Activated B cell treated with CpG ODN at 0.5 μM for 24 hours (primary cell): ENCODE measurements at regions not wholly inside any gene's neighbourhood (a gene's known extent, or its start where the extent isn't known, plus 50 kb on each side); places are given as distances from the start of the nearest gene placed in this dataset.

Source experiments
- ATAC-seq: fragments of 200-7000 bp; cut with Tn5 transposase; one replicate; pipeline ENCODE4 v1.10.0; 2021; ENCODE audit warnings: low read depth, mild to moderate bottlenecking, moderate library complexity
- CTCF ChIA-PET: fragments of 350-600 bp; sonication (Branson Sonifier 250); formaldehyde crosslinking; loops from one replicate; lab custom pipeline; 2021; ENCODE audit warnings: antibody characterized with exemption; lab: Charles Lee
- POLR2A ChIA-PET: fragments of 350-600 bp; sonication (Branson Sonifier 250); formaldehyde crosslinking; loops from one replicate; lab custom pipeline; 2021; ENCODE audit warnings: antibody characterized with exemption; lab: Charles Lee
- DNase-seq: peaks from one replicate; pipeline ENCODE4 v3.0.0; 2022
- H3K27ac Mint-ChIP-seq: one replicate; pipeline ENCODE4 v1.8.0; 2020; ENCODE audit warnings: mixed read lengths
- H3K27me3 Mint-ChIP-seq: one replicate; pipeline ENCODE4 v1.8.0; 2021; ENCODE audit warnings: mixed read lengths
- H3K36me3 Mint-ChIP-seq: one replicate; pipeline ENCODE4 v1.8.0; 2021; ENCODE audit warnings: low read depth, mixed read lengths
- H3K4me1 Mint-ChIP-seq: one replicate; pipeline ENCODE4 v1.8.0; 2021; ENCODE audit warnings: mixed read lengths
- H3K4me3 Mint-ChIP-seq: one replicate; pipeline ENCODE4 v1.8.0; 2020; ENCODE audit warnings: mild to moderate bottlenecking, mixed read lengths
- H3K9me3 Mint-ChIP-seq: one replicate; pipeline ENCODE4 v1.8.0; 2020; ENCODE audit warnings: mixed read lengths
- CTCF ChIP-seq: fragments of 200-600 bp; IDR thresholded peaks from one replicate; pipeline ENCODE4 v1.8.0; 2022; ENCODE audit warnings: antibody characterized with exemption, mild to moderate bottlenecking
- intact Hi-C: fragments of 100-400 bp; cut with micrococcal nuclease; formaldehyde crosslinking; loops from one replicate; pipeline ENCODE4 v1.15.1; 2024

- no peak overlapping the region for H3K4me3 Mint-ChIP-seq
- H3K9me3 Mint-ChIP-seq, result no peaks in the 10 kb centered on the region
- POLR2A ChIA-PET, result no interaction called here
- ATAC-seq (no peak), DNase-seq (no peak)
- intact Hi-C loops, result no loop called here
- CTCF ChIA-PET, result no interaction called here
- H3K27ac Mint-ChIP-seq, result no peak overlapping the region
- H3K36me3 Mint-ChIP-seq, result no peaks in the 10 kb centered on the region
- no peak for TF ChIP-seq CTCF
- no peaks in the 10 kb centered on the region for H3K4me1 Mint-ChIP-seq
- H3K27me3 Mint-ChIP-seq, result no peaks in the 10 kb centered on the region
Measured at GRCh38 chr7:67992287-67992686, 995.7 kb downstream of the TYW1 start.

GRCh38 chr7:68005992-68006391 lies 1009.4 kb downstream of the TYW1 start:
- POLR2A ChIA-PET, result no interaction called here

GRCh38 chr7:68006619-68007018 lies 1010.0 kb downstream of the TYW1 start:
- no peak overlapping the region for H3K27ac Mint-ChIP-seq
- H3K4me3 Mint-ChIP-seq, result no peak overlapping the region
- no peak for ATAC-seq
- no peaks in the 10 kb centered on the region for H3K36me3 Mint-ChIP-seq
- H3K27me3 Mint-ChIP-seq, result no peaks in the 10 kb centered on the region
- intact Hi-C loops, result no loop called here
- TF ChIP-seq CTCF, result no peak
- no peak for DNase-seq
- H3K4me1 Mint-ChIP-seq, result no peaks in the 10 kb centered on the region
- POLR2A ChIA-PET, result no interaction called here
- H3K9me3 Mint-ChIP-seq, result peaks cover 10% of the 10 kb centered on the region
- CTCF ChIA-PET, result no interaction called here

More at GRCh38 chr7:68005992-68006391, 1009.4 kb downstream of the TYW1 start:
- H3K36me3 Mint-ChIP-seq, result no peaks in the 10 kb centered on the region
- no peak overlapping the region for H3K27ac Mint-ChIP-seq
- CTCF ChIA-PET, result no interaction called here
- ATAC-seq (no peak), DNase-seq (no peak)
- intact Hi-C loops, result no loop called here
- TF ChIP-seq CTCF, result no peak
- peaks cover 8% of the 10 kb centered on the region for H3K9me3 Mint-ChIP-seq
- no peak overlapping the region for H3K4me3 Mint-ChIP-seq
- H3K4me1 Mint-ChIP-seq, result no peaks in the 10 kb centered on the region
- no peaks in the 10 kb centered on the region for H3K27me3 Mint-ChIP-seq

- intact Hi-C loops, result no loop called here
- H3K9me3 Mint-ChIP-seq, result peaks cover 9% of the 10 kb centered on the region
- TF ChIP-seq CTCF, result no peak
- no peaks in the 10 kb centered on the region for H3K4me1 Mint-ChIP-seq
- ChIA-PET POLR2A (no interaction called here), CTCF (no interaction called here)
- no peak for ATAC-seq
- H3K36me3 Mint-ChIP-seq, result no peaks in the 10 kb centered on the region
- no peaks in the 10 kb centered on the region for H3K27me3 Mint-ChIP-seq
- no peak overlapping the region for H3K4me3 Mint-ChIP-seq
- H3K27ac Mint-ChIP-seq, result no peak overlapping the region
- no peak for DNase-seq
Measured at GRCh38 chr7:68009716-68010115, 1013.1 kb downstream of the TYW1 start.

DNA sequence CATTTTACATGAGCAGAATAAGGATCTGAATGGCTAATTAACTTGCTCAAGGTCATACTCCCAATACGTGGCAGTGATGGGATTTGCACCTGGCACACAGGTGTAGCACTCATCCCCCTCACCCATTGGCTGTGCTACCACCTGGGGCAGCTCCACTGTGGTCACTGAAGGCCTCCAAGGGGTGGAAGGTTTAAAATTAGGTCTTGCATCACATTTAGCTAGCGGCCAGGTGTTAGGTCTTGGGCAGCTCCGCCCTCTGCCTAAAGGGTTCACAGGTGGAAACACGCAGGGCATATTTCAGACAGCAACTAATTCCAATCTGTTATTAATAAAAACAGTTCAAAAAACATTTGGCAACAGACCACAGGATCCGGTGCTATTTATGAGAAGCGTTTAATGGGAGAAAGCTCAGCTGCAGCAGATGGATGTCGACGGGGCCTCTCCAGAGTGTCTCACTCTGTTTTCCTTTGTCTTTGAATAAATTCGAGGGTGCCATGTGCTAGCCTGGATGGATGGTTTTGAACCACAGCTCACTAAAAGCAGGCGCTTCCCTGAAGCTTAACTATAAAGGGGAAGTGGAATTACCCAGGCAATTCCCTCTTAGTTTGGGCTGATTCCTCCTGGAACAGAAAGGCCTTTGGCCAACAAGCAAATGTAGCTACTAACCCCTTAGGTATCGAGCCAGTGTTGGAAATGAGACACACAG lies 1017.6 kb downstream of the TYW1 start:
- ATAC-seq, result no peak

More for the DNA sequence above, 1017.6 kb downstream of the TYW1 start:
- ChIA-PET CTCF (interaction anchor here (1.2 kb wide), 1 partner anchor 11 kb away, joined by 3 read pairs; no protein-coding TSS in a partner anchor), POLR2A (no interaction called here)
- H3K4me1 Mint-ChIP-seq, result no peaks in the 10 kb centered on the region
- no peak for TF ChIP-seq CTCF
- no peaks in the 10 kb centered on the region for H3K36me3 Mint-ChIP-seq
- H3K9me3 Mint-ChIP-seq, result peaks cover 6% of the 10 kb centered on the region
- H3K27ac Mint-ChIP-seq, result no peak overlapping the region
- no peak for DNase-seq
- no peaks in the 10 kb centered on the region for H3K27me3 Mint-ChIP-seq
- intact Hi-C loops, result no loop called here
- no peak overlapping the region for H3K4me3 Mint-ChIP-seq
